GM21528 (cell line): ENCODE measurements at regions not wholly inside any gene's neighbourhood (a gene's known extent, or its start where the extent isn't known, plus 50 kb on each side); places are given as distances from the start of the nearest gene placed in this dataset.

ENCODE experiments used
- ATAC-seq: cut with Tn5 transposase; IDR thresholded peaks from one replicate; pipeline ENCODE4 v1.9.1; 2021; ENCODE audit warnings: mild to moderate bottlenecking, moderate library complexity; ENCODE audit not compliant: unreplicated experiment, low FRiP score

- no peak for ATAC-seq
Measured at GRCh38 chr13:87868731-87869130, 197.6 kb downstream of the SLITRK5 start.

GRCh38 chr13:87872813-87873212 lies 201.6 kb downstream of the SLITRK5 start:
- ATAC-seq = no peak

DNA sequence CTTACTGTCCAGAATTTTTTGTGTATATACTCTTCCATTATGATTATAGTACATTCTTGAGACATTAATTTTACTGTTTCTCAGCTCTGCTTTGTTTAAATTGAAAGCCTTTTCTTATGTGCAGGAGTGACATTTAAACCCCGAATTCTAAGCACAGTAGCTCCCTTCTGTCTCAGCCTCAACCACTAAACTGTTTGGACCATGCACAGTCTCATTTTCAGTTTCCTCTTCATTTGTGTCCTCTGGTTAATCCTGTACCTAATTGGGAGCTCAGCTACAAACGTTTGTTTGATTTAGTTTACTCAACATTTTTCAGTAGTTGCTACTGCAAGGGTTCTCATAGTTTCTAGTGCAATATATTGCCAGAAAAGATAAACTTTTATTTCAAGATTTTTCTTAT lies 206.3 kb downstream of the SLITRK5 start:
- ATAC-seq = no peak

GRCh38 chr13:87878706-87879105 lies 207.5 kb downstream of the SLITRK5 start:
- ATAC-seq = no peak

DNA sequence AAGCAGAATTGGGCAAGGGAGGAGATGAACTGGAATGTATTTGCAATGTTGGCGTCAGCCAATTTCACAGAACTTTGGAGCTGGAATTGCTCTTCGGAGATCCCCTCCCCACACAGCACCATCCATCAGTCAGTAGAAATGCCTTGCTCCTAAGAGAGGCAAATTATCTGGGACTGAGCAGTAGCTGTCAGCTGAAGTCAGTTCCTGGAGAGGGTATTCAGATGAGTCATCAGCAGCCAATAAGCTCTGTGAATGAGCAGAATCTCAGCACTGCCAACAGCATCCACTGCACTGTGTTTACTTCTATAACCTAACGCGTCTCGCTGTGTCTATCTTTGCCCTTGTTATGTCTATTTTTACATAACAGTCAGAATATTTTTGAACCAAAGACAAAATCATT lies 213.7 kb downstream of the SLITRK5 start:
- ATAC-seq = no peak

DNA sequence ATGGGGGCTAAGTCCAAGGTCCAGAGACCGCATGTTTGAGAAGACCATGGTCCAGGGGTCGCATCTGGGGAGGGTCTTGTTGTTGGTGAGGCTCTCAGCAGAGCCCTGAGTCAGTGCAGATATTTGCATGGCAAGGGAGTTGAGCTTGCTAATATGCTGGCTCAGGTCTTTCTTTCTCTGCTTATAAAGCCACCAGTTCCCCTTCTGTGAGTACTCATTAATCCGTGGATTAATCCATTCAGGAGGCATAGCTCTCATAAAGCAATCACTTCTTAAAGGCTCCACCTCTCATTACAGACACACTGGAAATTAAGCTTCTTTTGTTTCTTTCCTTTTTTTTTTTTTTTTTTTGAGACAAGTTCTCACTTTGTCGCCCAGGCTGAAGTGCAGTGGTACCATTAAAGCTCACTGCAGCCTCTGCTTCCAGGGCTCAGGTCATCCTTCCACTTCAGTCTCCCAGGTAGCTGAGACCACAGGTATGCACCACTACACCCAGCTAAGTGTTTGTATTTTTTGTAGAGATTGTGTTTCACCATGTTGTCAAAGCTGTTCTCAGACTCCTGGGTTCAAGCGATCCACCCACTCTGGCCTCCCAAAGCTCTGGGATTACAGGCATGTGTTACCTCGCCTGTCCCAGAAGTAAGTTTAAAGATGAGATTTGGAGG lies 216.4 kb downstream of the SLITRK5 start:
- no peak for ATAC-seq

- ATAC-seq = no peak
Measured at GRCh38 chr13:87889254-87889653, 218.1 kb downstream of the SLITRK5 start.

DNA sequence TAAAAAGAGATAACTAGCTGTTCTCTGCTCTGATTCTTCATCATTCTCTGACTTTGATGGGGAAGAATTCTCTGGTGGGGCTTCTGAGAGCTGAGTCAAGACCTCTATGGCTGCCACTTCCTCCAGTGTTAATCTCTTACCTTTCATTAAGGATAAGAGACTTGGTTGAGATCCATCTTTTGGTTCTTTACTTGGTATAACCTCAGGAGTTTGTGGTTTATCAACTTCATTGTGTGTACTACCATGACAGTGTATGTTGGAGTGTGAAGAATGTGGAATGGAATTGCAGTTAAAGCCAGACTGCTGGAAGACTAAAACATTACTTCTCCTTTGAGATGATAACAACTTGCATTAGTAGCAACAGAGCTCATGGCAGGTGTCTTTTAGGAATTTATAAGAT lies 222.0 kb downstream of the SLITRK5 start:
- no peak for ATAC-seq

DNA sequence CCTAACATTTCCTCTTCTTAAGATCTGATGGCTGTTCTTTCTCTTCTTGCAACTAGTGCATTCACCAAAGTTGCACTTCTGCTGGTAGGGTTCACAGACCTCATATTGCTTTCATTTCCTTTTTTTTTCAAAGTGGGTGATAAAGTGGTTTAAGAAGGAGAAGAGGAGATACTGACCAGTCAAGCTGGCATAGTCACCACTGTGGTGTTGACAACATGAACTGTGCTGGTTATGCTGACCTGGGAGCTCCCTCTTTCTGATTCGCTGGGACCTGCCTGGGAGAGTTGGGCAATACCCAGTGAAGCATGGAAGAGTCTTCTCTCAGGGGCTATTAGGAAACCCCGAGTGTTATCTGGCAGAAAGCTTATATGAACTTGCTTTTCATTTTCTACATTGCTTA lies 222.9 kb downstream of the SLITRK5 start:
- no peak for ATAC-seq

DNA sequence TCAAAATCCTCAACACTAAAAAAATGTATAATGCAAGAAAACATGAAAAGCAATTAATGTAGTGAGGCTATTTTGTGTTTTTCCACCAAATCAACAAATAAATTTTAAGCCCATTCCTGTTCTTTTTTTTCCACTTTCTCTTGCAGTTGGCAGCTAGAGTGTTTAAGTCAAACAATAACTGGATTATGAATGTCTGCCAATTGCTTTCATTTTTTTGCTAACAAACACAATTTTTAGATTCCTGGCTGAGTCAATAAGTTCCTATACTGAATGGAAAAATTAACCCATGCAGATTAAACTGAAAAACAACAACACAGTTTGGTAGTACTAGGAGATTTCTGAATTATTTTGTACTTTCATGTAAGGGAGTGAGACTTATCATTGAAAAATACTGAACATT lies 232.4 kb downstream of the SLITRK5 start:
- ATAC-seq = no peak

- ATAC-seq = no peak
Measured at GRCh38 chr13:87906411-87906810, 235.2 kb downstream of the SLITRK5 start.

DNA sequence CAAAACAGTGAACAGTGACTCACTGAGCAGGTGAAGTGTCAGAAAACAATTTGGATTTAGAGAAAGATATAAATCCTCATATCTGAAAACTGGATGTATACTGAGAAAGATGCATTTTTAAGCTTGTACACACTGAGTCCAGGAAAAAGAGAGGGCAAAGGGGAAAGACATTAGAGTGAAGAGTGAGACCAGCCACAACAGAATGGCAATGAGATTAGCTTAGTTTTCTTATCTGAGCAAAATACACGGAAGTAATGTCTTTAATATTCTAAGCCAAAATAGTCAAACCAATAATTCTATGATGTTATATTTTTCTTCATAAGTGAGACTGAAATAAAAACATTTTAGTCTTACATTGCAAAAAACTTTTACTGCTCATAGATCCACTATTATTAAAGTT lies 236.0 kb downstream of the SLITRK5 start:
- ATAC-seq = no peak

DNA sequence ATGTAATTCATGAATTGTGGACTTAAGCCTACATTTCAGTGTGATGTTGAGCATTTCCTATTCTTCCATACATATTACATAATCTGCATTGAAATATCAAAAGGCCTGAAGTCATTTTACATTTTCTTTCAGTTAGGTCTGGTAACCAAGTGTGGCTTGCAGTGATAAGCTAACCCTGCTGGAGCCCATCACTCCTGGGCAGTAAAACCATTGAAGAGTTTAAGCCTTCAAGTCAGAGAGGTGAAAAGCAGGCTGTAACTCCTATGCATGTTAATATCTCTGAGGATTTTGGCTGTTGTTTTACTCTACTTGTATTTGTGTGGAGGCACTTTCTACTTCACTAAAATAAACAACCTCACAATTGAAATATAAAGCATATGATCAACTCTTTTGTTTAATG lies 248.8 kb downstream of the SLITRK5 start:
- no peak for ATAC-seq

DNA sequence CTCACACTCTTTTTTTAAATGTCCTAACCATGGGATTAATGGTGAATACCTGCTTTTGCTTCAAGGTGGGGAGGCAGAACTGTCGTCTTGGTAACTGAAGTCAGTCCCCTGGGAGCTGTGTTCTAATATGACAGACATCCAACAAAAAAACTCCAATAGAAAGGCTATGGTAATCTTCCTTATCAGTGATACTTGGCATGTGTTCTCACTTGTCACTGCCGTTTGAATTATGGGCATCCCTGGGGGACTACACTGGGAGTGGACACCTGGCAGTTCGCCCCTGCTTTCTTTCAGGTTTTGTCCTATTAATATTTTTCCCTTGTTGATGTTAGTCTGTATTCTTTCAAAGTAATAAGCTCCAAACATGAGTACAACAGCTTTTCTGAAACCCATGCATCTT lies 252.6 kb downstream of the SLITRK5 start:
- no peak for ATAC-seq

DNA sequence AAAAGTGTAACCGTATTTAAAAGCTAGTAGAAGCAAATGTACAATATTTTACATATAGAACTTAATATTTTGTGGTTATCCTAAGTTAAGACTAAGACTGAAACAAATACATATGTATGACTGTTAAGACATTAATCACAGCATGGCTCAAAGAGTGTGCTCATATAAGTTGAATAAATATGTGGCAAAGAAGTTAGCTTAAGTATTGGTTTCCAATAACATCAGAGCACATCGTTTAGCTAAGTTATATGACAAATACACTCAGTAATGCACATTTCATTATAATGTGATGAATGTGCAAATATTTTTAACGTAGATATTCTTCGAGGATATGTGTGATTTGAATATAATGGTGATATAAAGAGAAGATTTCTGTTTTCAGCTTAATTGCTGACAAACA lies 253.8 kb downstream of the SLITRK5 start:
- no peak for ATAC-seq

- ATAC-seq = no peak
Measured at GRCh38 chr13:87940776-87941175, 269.6 kb downstream of the SLITRK5 start.

GRCh38 chr13:87941226-87941625 lies 270.1 kb downstream of the SLITRK5 start:
- ATAC-seq = no peak

GRCh38 chr13:87942205-87942604 lies 271.0 kb downstream of the SLITRK5 start:
- ATAC-seq = no peak

DNA sequence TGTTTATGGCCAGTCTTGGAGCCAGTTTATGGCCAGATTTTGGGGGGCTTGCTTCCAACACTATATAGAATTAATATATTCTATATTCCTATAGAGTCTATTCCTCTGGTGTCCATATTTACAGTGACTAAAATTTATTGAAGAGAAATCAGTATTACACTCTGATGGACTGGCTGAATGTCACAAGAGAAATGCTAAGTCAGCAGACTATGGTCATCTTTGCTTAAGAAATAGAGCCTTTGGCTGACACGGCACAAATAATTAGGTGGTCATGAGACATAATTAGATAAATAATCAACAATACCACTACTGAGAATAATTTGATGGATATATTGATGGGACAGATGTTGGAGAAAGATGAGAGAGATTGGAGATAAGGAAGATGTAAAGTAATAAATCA lies 272.9 kb downstream of the SLITRK5 start:
- no peak for ATAC-seq

GRCh38 chr13:87952377-87952776 lies 281.2 kb downstream of the SLITRK5 start:
- ATAC-seq = no peak

- no peak for ATAC-seq
Measured at GRCh38 chr13:87953381-87953780, 282.2 kb downstream of the SLITRK5 start.

DNA sequence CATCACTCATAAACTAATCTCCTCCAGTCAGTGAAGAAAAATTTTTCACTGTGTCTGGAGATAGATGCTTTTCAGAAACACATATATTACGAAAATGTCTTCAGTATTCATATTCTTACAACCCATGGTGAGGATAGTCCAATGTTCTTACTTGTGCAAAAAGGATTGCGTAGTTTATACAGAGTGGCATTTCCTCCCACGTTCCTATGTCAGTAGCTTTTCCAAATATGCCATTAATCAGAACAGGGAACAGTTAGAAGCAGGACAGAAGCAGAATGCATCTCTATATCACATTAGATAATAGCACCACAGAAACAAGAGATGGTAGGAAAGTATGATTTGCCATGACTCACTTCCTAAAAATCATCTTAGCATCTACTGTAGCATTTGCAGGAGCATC lies 282.9 kb downstream of the SLITRK5 start:
- ATAC-seq = no peak

GRCh38 chr13:87961546-87961945 lies 290.4 kb downstream of the SLITRK5 start:
- ATAC-seq = no peak
